H9 (cell line): ENCODE measurements at regions not wholly inside any gene's neighbourhood (a gene's known extent, or its start where the extent isn't known, plus 50 kb on each side); places are given as distances from the start of the nearest gene placed in this dataset.

Experiments
- DNase-seq: peaks from one replicate; pipeline ENCODE4 v3.0.0-alpha.2; 2017
- H2AFZ ChIP-seq: one replicate; pipeline ENCODE4 v1.6.1; 2013; ENCODE audit warnings: mild to moderate bottlenecking, low read length, control low read depth, moderate library complexity
- H2AK5ac ChIP-seq: 2 replicates; pipeline ENCODE4 v1.6.1; 2013; ENCODE audit warnings: low read length, control low read depth, mixed read lengths; ENCODE audit not compliant: insufficient read length
- H2BK120ac ChIP-seq: one replicate; pipeline ENCODE4 v1.6.1; 2013; ENCODE audit warnings: low read depth, mild to moderate bottlenecking, low read length, control low read depth, inconsistent platforms; ENCODE audit not compliant: poor library complexity, severe bottlenecking
- H2BK12ac ChIP-seq: 2 replicates; pipeline ENCODE4 v1.6.1; 2013; ENCODE audit warnings: low read length, control low read depth, mixed read lengths, low read depth; ENCODE audit not compliant: insufficient read length
- H2BK15ac ChIP-seq: 2 replicates; pipeline ENCODE4 v1.6.1; 2013; ENCODE audit warnings: low read depth, low read length, control low read depth
- H2BK20ac ChIP-seq: one replicate; pipeline ENCODE4 v1.6.1; 2013; ENCODE audit warnings: low read depth, mild to moderate bottlenecking, low read length, control low read depth, inconsistent platforms; ENCODE audit not compliant: poor library complexity, severe bottlenecking
- H2BK5ac ChIP-seq: 2 replicates; pipeline ENCODE4 v1.6.1; 2013; ENCODE audit warnings: low read length, control low read depth, mixed read lengths; ENCODE audit not compliant: insufficient read length
- H3K14ac ChIP-seq: 2 replicates; pipeline ENCODE4 v1.6.1; 2013; ENCODE audit warnings: low read length, control low read depth; ENCODE audit not compliant: insufficient read depth
- H3K18ac ChIP-seq: 2 replicates; pipeline ENCODE4 v1.6.1; 2013; ENCODE audit warnings: low read depth, mild to moderate bottlenecking, mixed read lengths, low read length, control low read depth; ENCODE audit not compliant: insufficient read length
- H3K23ac ChIP-seq: 2 replicates; pipeline ENCODE4 v1.6.1; 2013; ENCODE audit warnings: low read length, control low read depth, mixed read lengths, low read depth; ENCODE audit not compliant: insufficient read length
- H3K23me2 ChIP-seq: 2 replicates; pipeline ENCODE4 v1.6.1; 2013; ENCODE audit warnings: low read depth, mild to moderate bottlenecking, mixed read lengths, low read length, control low read depth; ENCODE audit not compliant: insufficient read length, poor library complexity, severe bottlenecking
- H3K27ac ChIP-seq: 2 replicates; pipeline ENCODE4 v1.5.1; 2013; ENCODE audit warnings: low read length, control low read depth, mixed read lengths, low read depth; ENCODE audit not compliant: insufficient read length
- H3K27me3 ChIP-seq: 2 replicates; pipeline ENCODE4 v1.6.1; 2013; ENCODE audit warnings: low read length, control low read depth, inconsistent platforms; ENCODE audit not compliant: insufficient read depth
- H3K4ac ChIP-seq: 2 replicates; pipeline ENCODE4 v1.6.1; 2013; ENCODE audit warnings: low read depth, mild to moderate bottlenecking, control low read depth, inconsistent platforms, low read length, moderate library complexity
- H3K4me1 ChIP-seq: 2 replicates; pipeline ENCODE4 v1.6.1; 2013; ENCODE audit warnings: low read length, control low read depth, inconsistent platforms; ENCODE audit not compliant: insufficient read depth
- H3K4me2 ChIP-seq: 2 replicates; pipeline ENCODE4 v1.6.1; 2013; ENCODE audit warnings: low read length, control low read depth, mixed read lengths; ENCODE audit not compliant: insufficient read length, insufficient read depth
- H3K56ac ChIP-seq: 2 replicates; pipeline ENCODE4 v1.6.1; 2013; ENCODE audit warnings: low read depth, mild to moderate bottlenecking, mixed read lengths, low read length, control low read depth; ENCODE audit not compliant: insufficient read length
- H3K79me1 ChIP-seq: 2 replicates; pipeline ENCODE4 v1.6.1; 2013; ENCODE audit warnings: low read depth, mild to moderate bottlenecking, moderate library complexity, low read length, control low read depth, inconsistent platforms; ENCODE audit not compliant: insufficient read depth, poor library complexity, severe bottlenecking
- H3K79me2 ChIP-seq: 2 replicates; pipeline ENCODE4 v1.6.1; 2013; ENCODE audit warnings: low read length, control low read depth, inconsistent platforms; ENCODE audit not compliant: insufficient read depth
- H3K9ac ChIP-seq: 2 replicates; pipeline ENCODE4 v1.6.1; 2013; ENCODE audit warnings: low read length, control low read depth, mixed read lengths; ENCODE audit not compliant: insufficient read length; ENCODE audit errors: extremely low read depth
- H3K9me3 ChIP-seq: one replicate; pipeline ENCODE4 v1.6.1; 2013; ENCODE audit warnings: low read depth, low read length, inconsistent platforms; ENCODE audit not compliant: control insufficient read depth
- H3T11ph ChIP-seq: one replicate; pipeline ENCODE4 v1.6.1; 2013; ENCODE audit warnings: mild to moderate bottlenecking, low read length, control low read depth, inconsistent platforms
- H4K20me1 ChIP-seq: one replicate; pipeline ENCODE4 v1.6.1; 2013; ENCODE audit not compliant: control insufficient read depth, insufficient read length, insufficient read depth
- H4K5ac ChIP-seq: 2 replicates; pipeline ENCODE4 v1.6.1; 2013; ENCODE audit warnings: low read depth, mild to moderate bottlenecking, mixed read lengths, low read length, control low read depth; ENCODE audit not compliant: insufficient read length
- H4K8ac ChIP-seq: replicated peaks from 2 replicates; pipeline ENCODE4 v1.6.1; 2013; ENCODE audit warnings: low read length, control low read depth, mixed read lengths, low read depth; ENCODE audit not compliant: insufficient read length
- H4K91ac ChIP-seq: 2 replicates; pipeline ENCODE4 v1.6.1; 2013; ENCODE audit warnings: low read depth, mild to moderate bottlenecking, moderate library complexity, mixed read lengths, low read length, control low read depth; ENCODE audit not compliant: insufficient read length
- H3K27ac Mint-ChIP-seq, 3 experiments: 2 replicates in 2 of 3; 3 replicates in 1 of 3; pipeline ENCODE4 v1.8.0; 2020 to 2021; ENCODE audit warnings: mixed read lengths in 3 of 3, mild to moderate bottlenecking in 1 of 3, moderate library complexity in 1 of 3
- H3K27me3 Mint-ChIP-seq: 2 replicates; pipeline ENCODE4 v1.8.0; 2021; ENCODE audit warnings: low read depth, mild to moderate bottlenecking, moderate library complexity, mixed read lengths
- H3K36me3 Mint-ChIP-seq, 3 experiments: 2 replicates in 2 of 3; 3 replicates in 1 of 3; pipeline ENCODE4 v1.8.0; 2020 to 2021; ENCODE audit warnings: low read depth in 3 of 3, mixed read lengths in 3 of 3; ENCODE audit not compliant: insufficient read depth in 1 of 3
- H3K4me1 Mint-ChIP-seq, 2 experiments: 2 replicates each; pipeline ENCODE4 v1.8.0; 2020; ENCODE audit warnings: mixed read lengths in 2 of 2
- H3K4me3 Mint-ChIP-seq, 2 experiments: 2 replicates in 1 of 2; 3 replicates in 1 of 2; pipeline ENCODE4 v1.8.0; 2020 to 2021; ENCODE audit warnings: mild to moderate bottlenecking in 2 of 2, mixed read lengths in 2 of 2, moderate library complexity in 1 of 2
- H3K9me3 Mint-ChIP-seq, 2 experiments: 2 replicates in 1 of 2; 3 replicates in 1 of 2; pipeline ENCODE4 v1.8.0; 2020; ENCODE audit warnings: mild to moderate bottlenecking in 2 of 2, mixed read lengths in 2 of 2, moderate library complexity in 1 of 2
- WGBS: extraction: QIAGEN DNeasy Blood & Tissue Kit; methylation state at CpG from one replicate; pipeline ENCODE4 v1.1.7; 2013; ENCODE audit warnings: missing lambda C conversion rate, low lambda C conversion rate, mixed read lengths; ENCODE audit not compliant: insufficient read length; ENCODE audit errors: extremely low coverage; 5-methylcytosine and 5-hydroxymethylcytosine counted together
- TF ChIP-seq, protein P1 (sequence below): fragments of 200-600 bp; sonication (generic); conservative IDR thresholded peaks from 3 replicates; pipeline ENCODE4 v1.8.0; 2021; ENCODE audit warnings: antibody characterized with exemption, mild to moderate bottlenecking

DNA sequence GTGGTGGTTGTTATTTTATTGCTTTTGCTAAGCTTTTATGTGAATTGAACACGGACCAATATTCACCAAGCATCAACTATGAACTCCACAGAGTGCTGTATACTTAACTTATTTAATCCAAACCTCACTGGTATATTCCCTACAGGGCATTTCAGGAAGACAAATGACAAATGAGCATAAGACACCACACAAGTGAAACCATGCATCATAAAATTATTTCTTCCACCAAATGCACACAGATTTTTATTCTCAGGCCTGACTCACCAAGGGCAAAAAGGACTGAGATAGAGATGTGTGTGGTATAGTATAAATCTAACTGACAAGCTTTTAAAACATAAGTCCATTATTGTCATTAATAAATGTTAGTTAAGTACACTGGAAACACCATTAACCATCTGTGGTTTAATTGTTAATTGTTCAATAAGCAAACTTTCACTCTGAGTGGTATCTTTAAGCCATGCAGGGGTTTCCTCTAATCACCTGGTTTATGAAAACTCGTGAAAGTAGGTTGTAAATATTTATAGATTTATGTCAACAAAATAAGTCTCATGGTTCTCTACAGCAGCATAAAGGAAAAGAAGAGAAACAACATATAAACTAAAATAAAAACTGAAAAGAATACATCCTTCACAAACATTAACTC, 77.6 kb upstream of the CRIM1 start:
- Mint-ChIP-seq H3K36me3 (peaks cover 47 to 53% (median 49%) of the 10 kb centered on the region in 3 experiments), H3K4me3 (no peak overlapping the region), H3K27me3 (no peaks in the 10 kb centered on the region), H3K9me3 (peaks cover 47 to 52% of the 10 kb centered on the region in 2 experiments), H3K4me1 (peaks cover 4 to 5% of the 10 kb centered on the region in 2 experiments; a peak in 2 of 4 replicates), H3K27ac (no peak overlapping the region)
- no peak overlapping the region for H2BK15ac ChIP-seq
- no peak overlapping the region for H2AK5ac ChIP-seq
- no peaks in the 10 kb centered on the region for H3K23me2 ChIP-seq
- H2BK120ac ChIP-seq = no peak overlapping the region
- WGBS = no CpG with 5 or more reads among the region's 2 CpGs
- no peak overlapping the region for H4K5ac ChIP-seq
- no peak overlapping the region for H3K4ac ChIP-seq
- no peak overlapping the region for H3K56ac ChIP-seq
- no peaks in the 10 kb centered on the region for H3K4me1 ChIP-seq
- no peaks in the 10 kb centered on the region for H4K20me1 ChIP-seq
- H3K4me2 ChIP-seq = no peak overlapping the region
- no peak overlapping the region for H2BK20ac ChIP-seq
- DNase-seq = no peak
- TF ChIP-seq, protein P1, sequence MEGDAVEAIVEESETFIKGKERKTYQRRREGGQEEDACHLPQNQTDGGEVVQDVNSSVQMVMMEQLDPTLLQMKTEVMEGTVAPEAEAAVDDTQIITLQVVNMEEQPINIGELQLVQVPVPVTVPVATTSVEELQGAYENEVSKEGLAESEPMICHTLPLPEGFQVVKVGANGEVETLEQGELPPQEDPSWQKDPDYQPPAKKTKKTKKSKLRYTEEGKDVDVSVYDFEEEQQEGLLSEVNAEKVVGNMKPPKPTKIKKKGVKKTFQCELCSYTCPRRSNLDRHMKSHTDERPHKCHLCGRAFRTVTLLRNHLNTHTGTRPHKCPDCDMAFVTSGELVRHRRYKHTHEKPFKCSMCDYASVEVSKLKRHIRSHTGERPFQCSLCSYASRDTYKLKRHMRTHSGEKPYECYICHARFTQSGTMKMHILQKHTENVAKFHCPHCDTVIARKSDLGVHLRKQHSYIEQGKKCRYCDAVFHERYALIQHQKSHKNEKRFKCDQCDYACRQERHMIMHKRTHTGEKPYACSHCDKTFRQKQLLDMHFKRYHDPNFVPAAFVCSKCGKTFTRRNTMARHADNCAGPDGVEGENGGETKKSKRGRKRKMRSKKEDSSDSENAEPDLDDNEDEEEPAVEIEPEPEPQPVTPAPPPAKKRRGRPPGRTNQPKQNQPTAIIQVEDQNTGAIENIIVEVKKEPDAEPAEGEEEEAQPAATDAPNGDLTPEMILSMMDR = no peak
- no peak overlapping the region for H3K9ac ChIP-seq
- H3K27ac ChIP-seq = no peak overlapping the region
- no peaks in the 10 kb centered on the region for H3K27me3 ChIP-seq
- no peaks in the 10 kb centered on the region for H3K79me1 ChIP-seq
- H3K79me2 ChIP-seq = no peaks in the 10 kb centered on the region
- H3K23ac ChIP-seq = no peak overlapping the region
- H3T11ph ChIP-seq = no peak overlapping the region
- H4K8ac ChIP-seq = no peak overlapping the region
- peaks cover 22% of the 10 kb centered on the region for H3K9me3 ChIP-seq
- no peak overlapping the region for H2BK12ac ChIP-seq
- no peak overlapping the region for H3K18ac ChIP-seq
- H3K14ac ChIP-seq = no peak overlapping the region
- H4K91ac ChIP-seq = no peak overlapping the region
- no peak overlapping the region for H2AFZ ChIP-seq
- H2BK5ac ChIP-seq = no peak overlapping the region
